ENCODE measurements at regions not wholly inside any gene's neighbourhood (a gene's known extent, or its start where the extent isn't known, plus 50 kb on each side); places are given as distances from the start of the nearest gene placed in this dataset.

GRCh38 chr13:68428292-68428691 lies 1198.2 kb upstream of the PCDH9 start:
- Mint-ChIP-seq H3K9me3 (peaks cover 62% of the 10 kb centered on the region), H3K27ac (no peak overlapping the region), H3K4me3 (no peak overlapping the region), H3K4me1 (ENCODE audit: low read depth) (no peaks in the 10 kb centered on the region), H3K27me3 (ENCODE audit: low read depth) (no peaks in the 10 kb centered on the region), H3K36me3 (ENCODE audit: low read depth) (no peaks in the 10 kb centered on the region)
- no peak for DNase-seq (ENCODE audit: low spot score)

- no peak for DNase-seq (ENCODE audit: low spot score)
- Mint-ChIP-seq H3K27me3 (ENCODE audit: low read depth) (no peaks in the 10 kb centered on the region), H3K27ac (no peak overlapping the region), H3K4me3 (no peak overlapping the region), H3K36me3 (ENCODE audit: low read depth) (no peaks in the 10 kb centered on the region), H3K9me3 (peaks cover 32% of the 10 kb centered on the region), H3K4me1 (ENCODE audit: low read depth) (no peaks in the 10 kb centered on the region)
Observed at GRCh38 chr13:68417801-68418200, 1187.7 kb upstream of the PCDH9 start.

- Mint-ChIP-seq H3K27me3 (ENCODE audit: low read depth) (no peaks in the 10 kb centered on the region), H3K9me3 (peaks cover 50% of the 10 kb centered on the region), H3K36me3 (ENCODE audit: low read depth) (no peaks in the 10 kb centered on the region), H3K4me1 (ENCODE audit: low read depth) (no peaks in the 10 kb centered on the region), H3K4me3 (no peak overlapping the region), H3K27ac (no peak overlapping the region)
- DNase-seq (ENCODE audit: low spot score), result no peak
Observed at GRCh38 chr13:68410007-68410406, 1179.9 kb upstream of the PCDH9 start.

- Mint-ChIP-seq H3K27ac (no peak overlapping the region), H3K4me1 (ENCODE audit: low read depth) (no peaks in the 10 kb centered on the region), H3K4me3 (no peak overlapping the region), H3K27me3 (ENCODE audit: low read depth) (no peaks in the 10 kb centered on the region), H3K9me3 (peaks cover 34% of the 10 kb centered on the region), H3K36me3 (ENCODE audit: low read depth) (no peaks in the 10 kb centered on the region)
- no peak for DNase-seq (ENCODE audit: low spot score)
Observed at GRCh38 chr13:68390987-68391386, 1160.9 kb upstream of the PCDH9 start.

- Mint-ChIP-seq H3K4me3 (no peak overlapping the region), H3K27me3 (ENCODE audit: low read depth) (no peaks in the 10 kb centered on the region), H3K4me1 (ENCODE audit: low read depth) (no peaks in the 10 kb centered on the region), H3K27ac (no peak overlapping the region), H3K36me3 (ENCODE audit: low read depth) (no peaks in the 10 kb centered on the region), H3K9me3 (peaks cover 34% of the 10 kb centered on the region)
- no peak for DNase-seq (ENCODE audit: low spot score)
Observed at GRCh38 chr13:68386808-68387207, 1156.7 kb upstream of the PCDH9 start.

GRCh38 chr13:68380041-68380973 lies 1150.2 kb upstream of the PCDH9 start:
- H3K27ac Mint-ChIP-seq, result no peak overlapping the region
- no peaks in the 10 kb centered on the region for H3K4me1 Mint-ChIP-seq (ENCODE audit: low read depth)
- no peaks in the 10 kb centered on the region for H3K27me3 Mint-ChIP-seq (ENCODE audit: low read depth)
- no peak overlapping the region for H3K4me3 Mint-ChIP-seq
- H3K9me3 Mint-ChIP-seq, result peaks cover 19% of the 10 kb centered on the region
- no peak for DNase-seq (ENCODE audit: low spot score)
- H3K36me3 Mint-ChIP-seq (ENCODE audit: low read depth), result no peaks in the 10 kb centered on the region

GRCh38 chr13:68378294-68378693 lies 1148.2 kb upstream of the PCDH9 start:
- no peak overlapping the region for H3K4me3 Mint-ChIP-seq
- H3K27ac Mint-ChIP-seq, result no peak overlapping the region
- peaks cover 24% of the 10 kb centered on the region for H3K9me3 Mint-ChIP-seq
- H3K36me3 Mint-ChIP-seq (ENCODE audit: low read depth), result no peaks in the 10 kb centered on the region
- no peaks in the 10 kb centered on the region for H3K4me1 Mint-ChIP-seq (ENCODE audit: low read depth)
- H3K27me3 Mint-ChIP-seq (ENCODE audit: low read depth), result no peaks in the 10 kb centered on the region
- no peak for DNase-seq (ENCODE audit: low spot score)

- Mint-ChIP-seq H3K4me3 (no peak overlapping the region), H3K27me3 (ENCODE audit: low read depth) (no peaks in the 10 kb centered on the region), H3K36me3 (ENCODE audit: low read depth) (no peaks in the 10 kb centered on the region), H3K4me1 (ENCODE audit: low read depth) (no peaks in the 10 kb centered on the region), H3K9me3 (peaks cover 29% of the 10 kb centered on the region), H3K27ac (no peak overlapping the region)
- no peak for DNase-seq (ENCODE audit: low spot score)
Observed at GRCh38 chr13:68375004-68375403, 1144.9 kb upstream of the PCDH9 start.

- Mint-ChIP-seq H3K4me3 (no peak overlapping the region), H3K27me3 (ENCODE audit: low read depth) (no peaks in the 10 kb centered on the region), H3K4me1 (ENCODE audit: low read depth) (no peaks in the 10 kb centered on the region), H3K36me3 (ENCODE audit: low read depth) (no peaks in the 10 kb centered on the region), H3K9me3 (peaks cover 45% of the 10 kb centered on the region), H3K27ac (no peak overlapping the region)
- no peak for DNase-seq (ENCODE audit: low spot score)
Observed at GRCh38 chr13:68369739-68370138, 1139.6 kb upstream of the PCDH9 start.

GRCh38 chr13:68368922-68369321 lies 1138.8 kb upstream of the PCDH9 start:
- H3K4me1 Mint-ChIP-seq (ENCODE audit: low read depth), result no peaks in the 10 kb centered on the region
- H3K27ac Mint-ChIP-seq, result no peak overlapping the region
- H3K36me3 Mint-ChIP-seq (ENCODE audit: low read depth), result no peaks in the 10 kb centered on the region
- no peak for DNase-seq (ENCODE audit: low spot score)
- H3K9me3 Mint-ChIP-seq, result peaks cover 52% of the 10 kb centered on the region
- H3K27me3 Mint-ChIP-seq (ENCODE audit: low read depth), result no peaks in the 10 kb centered on the region
- no peak overlapping the region for H3K4me3 Mint-ChIP-seq

GRCh38 chr13:68359105-68359504 lies 1129.0 kb upstream of the PCDH9 start:
- Mint-ChIP-seq H3K9me3 (peaks cover 28% of the 10 kb centered on the region), H3K27ac (no peak overlapping the region), H3K4me3 (no peak overlapping the region), H3K27me3 (ENCODE audit: low read depth) (no peaks in the 10 kb centered on the region), H3K4me1 (ENCODE audit: low read depth) (no peaks in the 10 kb centered on the region), H3K36me3 (ENCODE audit: low read depth) (no peaks in the 10 kb centered on the region)
- DNase-seq (ENCODE audit: low spot score), result no peak

- no peak overlapping the region for H3K27ac Mint-ChIP-seq
- no peaks in the 10 kb centered on the region for H3K27me3 Mint-ChIP-seq (ENCODE audit: low read depth)
- H3K36me3 Mint-ChIP-seq (ENCODE audit: low read depth), result no peaks in the 10 kb centered on the region
- H3K4me1 Mint-ChIP-seq (ENCODE audit: low read depth), result no peaks in the 10 kb centered on the region
- H3K9me3 Mint-ChIP-seq, result peaks cover 28% of the 10 kb centered on the region
- no peak for DNase-seq (ENCODE audit: low spot score)
- no peak overlapping the region for H3K4me3 Mint-ChIP-seq
Observed at GRCh38 chr13:68358294-68358705, 1128.2 kb upstream of the PCDH9 start.

GRCh38 chr13:68350554-68350953 lies 1120.4 kb upstream of the PCDH9 start:
- Mint-ChIP-seq H3K27ac (no peak overlapping the region), H3K9me3 (peaks cover 33% of the 10 kb centered on the region), H3K4me1 (ENCODE audit: low read depth) (no peaks in the 10 kb centered on the region), H3K36me3 (ENCODE audit: low read depth) (no peaks in the 10 kb centered on the region), H3K4me3 (no peak overlapping the region), H3K27me3 (ENCODE audit: low read depth) (no peaks in the 10 kb centered on the region)
- DNase-seq (ENCODE audit: low spot score), result no peak

- H3K27ac Mint-ChIP-seq, result no peak overlapping the region
- DNase-seq (ENCODE audit: low spot score), result no peak
- peaks cover 34% of the 10 kb centered on the region for H3K9me3 Mint-ChIP-seq
- H3K27me3 Mint-ChIP-seq (ENCODE audit: low read depth), result no peaks in the 10 kb centered on the region
- H3K36me3 Mint-ChIP-seq (ENCODE audit: low read depth), result no peaks in the 10 kb centered on the region
- no peak overlapping the region for H3K4me3 Mint-ChIP-seq
- no peaks in the 10 kb centered on the region for H3K4me1 Mint-ChIP-seq (ENCODE audit: low read depth)
Observed at GRCh38 chr13:68347220-68347619, 1117.1 kb upstream of the PCDH9 start.

Measured in T-helper 2 cell treated with Interferon-gamma antibody and Interleukin-4, amounts not matched to agents 5 μg/mL and 100 μg/mL, for 36 hours (primary cell).